ENCODE measurements at regions not wholly inside any gene's neighbourhood (a gene's known extent, or its start where the extent isn't known, plus 50 kb on each side); places are given as distances from the start of the nearest gene placed in this dataset.

DNA sequence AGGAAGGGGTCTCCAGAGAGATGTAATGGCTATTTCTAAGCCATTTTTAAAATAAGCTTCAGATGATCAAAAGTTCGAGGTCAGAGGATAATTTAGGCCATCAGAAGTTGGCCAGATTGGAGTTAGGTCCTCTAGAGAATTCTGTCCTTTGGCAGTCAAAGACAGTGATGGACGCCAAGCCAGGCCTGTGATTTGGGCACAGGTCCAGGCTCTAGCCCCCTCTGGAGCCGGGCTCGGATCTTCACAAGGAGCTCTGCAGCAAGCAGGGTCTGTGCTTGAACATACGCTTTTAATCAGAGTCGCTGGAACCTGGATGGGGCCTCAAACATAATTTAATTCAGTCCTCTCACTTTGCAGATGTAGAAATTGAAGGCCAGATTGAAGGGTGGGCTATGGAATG is 151.4 kb upstream of the BCL6 start:
- TF ChIP-seq, protein P1, sequence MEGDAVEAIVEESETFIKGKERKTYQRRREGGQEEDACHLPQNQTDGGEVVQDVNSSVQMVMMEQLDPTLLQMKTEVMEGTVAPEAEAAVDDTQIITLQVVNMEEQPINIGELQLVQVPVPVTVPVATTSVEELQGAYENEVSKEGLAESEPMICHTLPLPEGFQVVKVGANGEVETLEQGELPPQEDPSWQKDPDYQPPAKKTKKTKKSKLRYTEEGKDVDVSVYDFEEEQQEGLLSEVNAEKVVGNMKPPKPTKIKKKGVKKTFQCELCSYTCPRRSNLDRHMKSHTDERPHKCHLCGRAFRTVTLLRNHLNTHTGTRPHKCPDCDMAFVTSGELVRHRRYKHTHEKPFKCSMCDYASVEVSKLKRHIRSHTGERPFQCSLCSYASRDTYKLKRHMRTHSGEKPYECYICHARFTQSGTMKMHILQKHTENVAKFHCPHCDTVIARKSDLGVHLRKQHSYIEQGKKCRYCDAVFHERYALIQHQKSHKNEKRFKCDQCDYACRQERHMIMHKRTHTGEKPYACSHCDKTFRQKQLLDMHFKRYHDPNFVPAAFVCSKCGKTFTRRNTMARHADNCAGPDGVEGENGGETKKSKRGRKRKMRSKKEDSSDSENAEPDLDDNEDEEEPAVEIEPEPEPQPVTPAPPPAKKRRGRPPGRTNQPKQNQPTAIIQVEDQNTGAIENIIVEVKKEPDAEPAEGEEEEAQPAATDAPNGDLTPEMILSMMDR (IDR thresholded peaks at IDR 0.05 in 8 of 11, conservative IDR thresholded peaks at IDR 0.05 in 3 of 11) = no peak
- TF ChIP-seq POLR2A (IDR thresholded peaks at IDR 0.05) = no peak

Measured in spleen (tissue), 7 donors.